ENCODE measurements at regions not wholly inside any gene's neighbourhood (a gene's known extent, or its start where the extent isn't known, plus 50 kb on each side); places are given as distances from the start of the nearest gene placed in this dataset.

- TF ChIP-seq CTCF (IDR thresholded peaks at IDR 0.05; ENCODE audit: insufficient read depth, low read depth, low read length), result no peak
- TF ChIP-seq EZH2 (IDR thresholded peaks at IDR 0.05; ENCODE audit: insufficient read depth, low read length), result no peak
Observed at GRCh38 chr1:163444665-163445064, 122.9 kb downstream of the NUF2 start.

Data from astrocyte (in vitro differentiated cells and primary cell).